Epithelial cell of proximal tubule (primary cell): ENCODE measurements at regions not wholly inside any gene's neighbourhood (a gene's known extent, or its start where the extent isn't known, plus 50 kb on each side); places are given as distances from the start of the nearest gene placed in this dataset.
"Not testable (repeated sequence)": the region's sequence is repeated elsewhere in the genome, so short reads cannot be mapped to it uniquely, and the experiment has no call there.

Experiments used
- DNase-seq: peaks from one replicate; pipeline ENCODE4 v3.0.0-alpha.2; 2011; ENCODE audit warnings: low read depth
- H3K4me3 ChIP-seq: 2 replicates; pipeline ENCODE4 v1.5.1; 2011; ENCODE audit warnings: low read depth, mild to moderate bottlenecking, low read length
- TF ChIP-seq, protein P1 (sequence below): conservative IDR thresholded peaks from 2 replicates; pipeline ENCODE4 v1.5.1; 2012; ENCODE audit warnings: low read depth, mild to moderate bottlenecking, low read length

DNA sequence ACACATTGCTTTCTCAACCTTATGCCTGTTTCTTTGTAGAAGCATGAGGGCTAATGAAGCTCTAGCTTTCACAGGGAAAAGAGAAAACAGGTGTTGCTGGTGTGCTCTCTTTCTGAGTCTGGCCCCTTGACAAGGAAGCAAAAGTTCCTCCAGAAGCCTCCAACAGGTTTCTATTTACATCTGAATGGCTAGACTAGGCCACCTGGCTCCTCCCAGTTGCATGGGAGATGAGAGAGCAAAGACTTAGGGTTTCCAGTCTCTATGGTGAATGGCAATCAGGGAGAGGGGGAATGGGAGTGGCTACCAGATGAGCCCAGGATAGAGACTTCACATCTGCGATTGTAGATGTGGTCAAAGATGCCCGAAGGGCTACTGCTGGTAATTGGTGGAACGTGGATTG lies 138.1 kb upstream of the PLXNC1 start:
- DNase-seq: no peak
- TF ChIP-seq, protein P1, sequence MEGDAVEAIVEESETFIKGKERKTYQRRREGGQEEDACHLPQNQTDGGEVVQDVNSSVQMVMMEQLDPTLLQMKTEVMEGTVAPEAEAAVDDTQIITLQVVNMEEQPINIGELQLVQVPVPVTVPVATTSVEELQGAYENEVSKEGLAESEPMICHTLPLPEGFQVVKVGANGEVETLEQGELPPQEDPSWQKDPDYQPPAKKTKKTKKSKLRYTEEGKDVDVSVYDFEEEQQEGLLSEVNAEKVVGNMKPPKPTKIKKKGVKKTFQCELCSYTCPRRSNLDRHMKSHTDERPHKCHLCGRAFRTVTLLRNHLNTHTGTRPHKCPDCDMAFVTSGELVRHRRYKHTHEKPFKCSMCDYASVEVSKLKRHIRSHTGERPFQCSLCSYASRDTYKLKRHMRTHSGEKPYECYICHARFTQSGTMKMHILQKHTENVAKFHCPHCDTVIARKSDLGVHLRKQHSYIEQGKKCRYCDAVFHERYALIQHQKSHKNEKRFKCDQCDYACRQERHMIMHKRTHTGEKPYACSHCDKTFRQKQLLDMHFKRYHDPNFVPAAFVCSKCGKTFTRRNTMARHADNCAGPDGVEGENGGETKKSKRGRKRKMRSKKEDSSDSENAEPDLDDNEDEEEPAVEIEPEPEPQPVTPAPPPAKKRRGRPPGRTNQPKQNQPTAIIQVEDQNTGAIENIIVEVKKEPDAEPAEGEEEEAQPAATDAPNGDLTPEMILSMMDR: no peak
- H3K4me3 ChIP-seq: no peak overlapping the region

DNA sequence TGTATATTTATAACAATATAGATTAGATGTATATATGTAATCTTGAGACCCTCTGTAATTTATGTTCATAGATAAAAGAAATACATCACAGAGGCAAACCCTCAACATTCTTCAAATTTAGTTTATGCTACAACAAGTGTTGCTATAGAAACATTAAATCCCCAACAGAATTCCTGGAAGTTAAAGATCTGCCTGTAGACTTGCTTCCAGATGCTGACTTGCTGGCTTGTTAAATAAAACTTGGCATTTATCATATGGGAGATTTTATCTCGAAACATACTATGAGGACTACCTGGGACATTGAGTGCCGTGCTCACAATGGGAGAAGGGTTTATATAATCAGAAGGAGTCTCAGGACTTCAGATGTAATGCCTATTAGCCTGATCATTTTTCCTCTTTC lies 136.3 kb upstream of the PLXNC1 start:
- no peak overlapping the region for H3K4me3 ChIP-seq
- TF ChIP-seq, protein P1: no peak
- no peak for DNase-seq

DNA sequence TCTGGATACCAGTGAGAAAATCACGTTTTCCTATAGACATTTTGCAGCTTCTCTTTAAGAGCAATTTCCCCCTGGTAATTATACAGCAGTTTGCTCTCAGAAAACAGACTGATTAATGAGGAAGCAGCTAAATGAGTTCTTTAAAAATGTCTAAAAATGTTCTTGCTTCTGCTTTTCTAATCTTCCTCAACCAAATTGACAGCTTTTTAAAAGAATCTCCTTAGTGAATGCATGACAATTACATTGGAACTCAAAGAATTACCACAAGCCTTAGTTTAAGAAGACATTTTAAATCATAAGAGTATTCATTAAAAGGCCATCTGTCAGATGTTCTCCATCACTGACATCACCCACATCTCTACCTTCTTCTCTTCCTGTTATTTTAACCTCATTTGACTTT lies 135.8 kb upstream of the PLXNC1 start:
- no peak for DNase-seq
- no peak overlapping the region for H3K4me3 ChIP-seq
- TF ChIP-seq, protein P1: no peak

DNA sequence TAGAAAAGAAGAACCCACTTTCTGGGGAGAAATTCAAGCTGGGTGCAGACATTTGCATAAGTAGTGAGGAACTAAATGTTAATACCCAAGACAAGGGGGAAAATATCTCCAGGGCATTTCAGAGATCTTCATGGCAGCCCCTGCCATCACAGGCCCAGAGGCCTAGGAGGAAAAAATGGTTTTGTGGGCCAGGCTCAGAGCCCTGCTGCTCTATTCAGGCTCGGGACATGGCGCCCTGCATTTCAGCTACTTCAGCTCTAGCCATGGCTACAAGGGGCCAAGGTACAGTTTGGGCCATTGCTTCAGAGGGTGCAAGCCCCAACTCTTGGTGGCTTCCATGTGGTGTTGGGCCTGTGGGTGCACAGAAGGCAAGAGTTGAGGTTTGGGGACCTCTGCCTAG lies 131.1 kb upstream of the PLXNC1 start:
- not testable (repeated sequence) for H3K4me3 ChIP-seq, DNase-seq

DNA sequence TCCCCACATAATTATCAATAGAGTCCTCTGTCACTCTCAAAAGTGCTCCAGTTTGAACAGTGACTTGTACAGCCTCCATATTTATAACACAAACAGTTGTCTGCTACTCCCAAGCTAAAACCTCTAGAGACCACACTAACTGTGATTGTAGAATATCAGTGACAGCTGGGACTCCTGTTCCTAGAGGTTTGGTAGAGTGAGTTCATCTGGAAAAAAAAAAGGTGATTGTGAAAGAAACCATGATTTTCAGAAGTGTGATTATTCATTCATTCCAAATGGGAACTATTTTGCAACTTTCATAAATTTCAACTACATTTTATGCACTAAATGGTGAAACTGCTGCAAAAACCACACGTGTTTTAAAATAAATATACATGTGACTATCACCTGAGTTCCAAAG lies 128.0 kb upstream of the PLXNC1 start:
- H3K4me3 ChIP-seq: no peak overlapping the region
- DNase-seq: no peak
- TF ChIP-seq, protein P1: no peak

DNA sequence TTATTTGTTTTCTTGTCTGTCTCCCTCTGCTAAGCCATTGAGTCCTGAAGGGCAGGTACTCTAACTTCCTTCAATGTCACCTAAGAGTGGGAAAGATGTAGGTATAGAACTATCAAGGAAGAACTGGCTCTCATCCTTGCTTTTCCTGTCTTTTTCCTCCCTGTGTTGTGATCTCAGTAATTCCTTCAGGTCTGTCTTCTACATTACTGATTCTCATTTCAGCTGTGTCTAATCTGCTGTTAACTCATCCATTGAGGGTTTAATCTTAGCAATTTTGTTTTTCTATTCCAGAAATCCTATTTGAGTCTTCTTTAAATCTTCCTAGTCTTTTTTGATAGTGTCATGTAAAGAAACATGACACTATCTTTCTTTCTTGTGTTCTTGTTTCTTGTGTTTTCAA lies 124.5 kb upstream of the PLXNC1 start:
- TF ChIP-seq, protein P1: no peak
- H3K4me3 ChIP-seq: no peak overlapping the region
- no peak for DNase-seq

DNA sequence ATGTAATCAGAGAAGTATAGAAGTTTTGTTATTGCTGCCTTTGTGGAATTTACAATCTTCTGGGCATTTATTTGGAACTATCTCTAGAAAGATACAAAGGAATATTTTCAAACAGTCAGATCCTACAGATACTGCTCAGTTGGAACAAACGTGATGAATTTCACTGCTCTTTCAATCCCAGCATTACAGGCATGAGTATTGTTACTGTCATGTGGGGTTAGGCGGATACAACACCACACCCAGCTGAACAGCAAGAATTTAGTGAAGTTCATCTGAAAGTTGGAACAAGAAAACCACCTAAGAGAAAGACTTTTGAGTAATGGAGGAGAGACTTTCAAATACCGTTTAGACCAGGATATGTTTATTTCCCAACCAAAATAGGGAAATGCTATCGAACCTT lies 123.3 kb upstream of the PLXNC1 start:
- TF ChIP-seq, protein P1: no peak
- no peak overlapping the region for H3K4me3 ChIP-seq
- DNase-seq: no peak

DNA sequence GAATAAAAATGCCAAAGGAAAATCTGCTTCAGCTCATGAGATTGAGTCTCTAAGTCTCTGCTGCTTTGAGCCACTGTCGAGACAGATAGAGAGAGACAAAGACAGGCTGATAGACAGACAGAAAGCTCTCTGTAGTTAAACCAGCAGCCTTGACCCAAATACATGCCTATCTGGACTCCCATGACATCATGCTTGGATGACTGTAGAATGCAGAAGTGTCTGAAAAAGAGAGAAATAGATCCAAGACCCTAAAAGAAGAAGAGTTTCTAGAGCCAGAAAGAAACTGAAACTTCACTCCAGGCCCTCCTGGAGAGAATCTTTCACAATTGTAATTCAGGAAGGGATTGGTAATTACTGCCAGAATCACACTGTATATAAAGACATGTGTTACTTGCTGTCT lies 122.6 kb upstream of the PLXNC1 start:
- no peak overlapping the region for H3K4me3 ChIP-seq
- TF ChIP-seq, protein P1: no peak
- DNase-seq: no peak
